Panc1 (cell line): ENCODE measurements at regions not wholly inside any gene's neighbourhood (a gene's known extent, or its start where the extent isn't known, plus 50 kb on each side); places are given as distances from the start of the nearest gene placed in this dataset.

ENCODE experiments used
- ATAC-seq: fragments of 200-7000 bp; cut with Tn5 transposase; 2 replicates; pipeline ENCODE4 v1.9.1; 2020; ENCODE audit warnings: mild to moderate bottlenecking, moderate library complexity
- BruUV-seq: library from RNA; stranded (reverse); fragments of 400-500 nt; replicated peaks from 2 replicates; lab custom pipeline; 2021; lab: Mats Ljungman, UMichigan
- CTCF ChIA-PET: fragments of 300-600 bp; sonication (Branson Sonifier 250); formaldehyde crosslinking; loops from one replicate; lab custom pipeline; 2022; ENCODE audit warnings: antibody characterized with exemption; lab: Charles Lee
- POLR2A ChIA-PET: fragments of 300-600 bp; sonication (Branson Sonifier 250); formaldehyde crosslinking; loops from one replicate; lab custom pipeline; 2022; ENCODE audit warnings: antibody characterized with exemption; lab: Charles Lee
- DNase-seq: peaks from one replicate; pipeline ENCODE4 v3.0.0-alpha.2; 2010; ENCODE audit warnings: low read depth, low spot score
- H3K27ac ChIP-seq: 2 replicates; pipeline ENCODE4 v1.5.1; 2011; ENCODE audit warnings: mild to moderate bottlenecking, low read length, inconsistent platforms
- H3K27me3 ChIP-seq: fragments of 200-500 bp; sonication (Bioruptor generic); 2 replicates; pipeline ENCODE4 v1.6.0; 2014; ENCODE audit warnings: low read length, inconsistent platforms; ENCODE audit not compliant: control insufficient read depth, insufficient read depth
- H3K36me3 ChIP-seq: fragments of 200-500 bp; sonication (Bioruptor generic); 2 replicates; pipeline ENCODE4 v1.5.1; 2014; ENCODE audit warnings: inconsistent platforms, mild to moderate bottlenecking, low read length, moderate library complexity; ENCODE audit not compliant: control insufficient read depth, insufficient read depth
- H3K4me1 ChIP-seq: 2 replicates; pipeline ENCODE4 v1.5.1; 2011; ENCODE audit warnings: inconsistent platforms, mild to moderate bottlenecking, low read length, moderate library complexity; ENCODE audit not compliant: control insufficient read depth, insufficient read depth
- H3K4me3 ChIP-seq, 2 experiments: 2 replicates each; pipeline ENCODE4 v1.5.1; 2011 to 2012; ENCODE audit warnings: low read depth in 2 of 2, low read length in 2 of 2, mild to moderate bottlenecking in 2 of 2, inconsistent platforms in 1 of 2, moderate library complexity in 1 of 2
- H3K9me3 ChIP-seq: fragments of 200-500 bp; sonication (Bioruptor generic); 2 replicates; pipeline ENCODE4 v1.5.1; 2014; ENCODE audit warnings: low read depth, mild to moderate bottlenecking, inconsistent platforms, low read length, moderate library complexity; ENCODE audit not compliant: control insufficient read depth, insufficient read depth
- CTCF ChIP-seq: fragments of 450-650 bp; IDR thresholded peaks from 2 replicates; pipeline ENCODE4 v1.5.1; 2017; ENCODE audit warnings: mild to moderate bottlenecking
- POLR2AphosphoS5 ChIP-seq: IDR thresholded peaks from 2 replicates; pipeline ENCODE4 v1.6.1; 2012; ENCODE audit warnings: mild to moderate bottlenecking, low read depth, low read length, moderate library complexity
- REST ChIP-seq, 2 experiments: IDR thresholded peaks; 2 replicates each; pipeline ENCODE4 v1.6.1; 2011 to 2012; ENCODE audit warnings: low read depth in 2 of 2, control low read depth in 1 of 2, low read length in 1 of 2, mild to moderate bottlenecking in 1 of 2, moderate library complexity in 1 of 2; ENCODE audit not compliant: insufficient read depth in 1 of 2
- SIN3A ChIP-seq: IDR thresholded peaks from 2 replicates; pipeline ENCODE4 v1.6.1; 2012; ENCODE audit warnings: low read depth, mild to moderate bottlenecking, low read length, moderate library complexity, borderline replicate concordance; ENCODE audit not compliant: insufficient read depth
- TCF7L2 ChIP-seq: IDR thresholded peaks from 2 replicates; pipeline ENCODE4 v1.6.1; 2011; ENCODE audit warnings: mild to moderate bottlenecking, low read depth, low read length, inconsistent platforms
- in situ Hi-C: cut with HindIII; loops from 2 replicates; pipeline ENCODE4 v1.10.0; 2016; ENCODE audit warnings: low sequenced_read_pairs, low pct_unique_long_range_greater_than_20kb
- intact Hi-C: fragments of 100-400 bp; cut with micrococcal nuclease; formaldehyde crosslinking; loops from one replicate; pipeline ENCODE4 v1.10.0; 2022; ENCODE audit not compliant: unreplicated experiment

GRCh38 chr7:69450456-69450855, 147.8 kb upstream of the AUTS2 start:
- no TSS peak for BruUV-seq
- no peaks in the 10 kb centered on the region for H3K4me1 ChIP-seq
- no peak for TF ChIP-seq REST (IDR thresholded peaks at IDR 0.05; ENCODE audit: insufficient read depth in 1 of 2, low read depth in 2 of 2, low read length in 1 of 2)
- no peak for TF ChIP-seq SIN3A
- no peak for TF ChIP-seq TCF7L2
- TF ChIP-seq CTCF, result no peak
- no peak for TF ChIP-seq POLR2AphosphoS5

GRCh38 chr7:69451715-69452114, 146.6 kb upstream of the AUTS2 start:
- intact Hi-C loops, result no loop called here
- CTCF ChIA-PET, result no interaction called here

More at GRCh38 chr7:69450456-69450855, 147.8 kb upstream of the AUTS2 start:
- intact Hi-C loops, result no loop called here
- ChIA-PET CTCF (no interaction called here), POLR2A (no interaction called here)
- in situ Hi-C loops, result no loop called here
- H3K4me3 ChIP-seq, result no peak overlapping the region
- DNase-seq (no peak), ATAC-seq (no peak)
- H3K36me3 ChIP-seq, result no peaks in the 10 kb centered on the region
- no peaks in the 10 kb centered on the region for H3K27me3 ChIP-seq
- no peak overlapping the region for H3K27ac ChIP-seq
- no peaks in the 10 kb centered on the region for H3K9me3 ChIP-seq

More at GRCh38 chr7:69451715-69452114, 146.6 kb upstream of the AUTS2 start:
- DNase-seq (no peak), ATAC-seq (no peak)
- Histone ChIP-seq H3K27me3 (no peaks in the 10 kb centered on the region), H3K36me3 (no peaks in the 10 kb centered on the region), H3K27ac (no peak overlapping the region), H3K4me1 (no peaks in the 10 kb centered on the region), H3K4me3 (no peak overlapping the region), H3K9me3 (no peaks in the 10 kb centered on the region)
- no TSS peak for BruUV-seq
- POLR2A ChIA-PET, result no interaction called here
- in situ Hi-C loops, result no loop called here
- TF ChIP-seq CTCF (no peak), POLR2AphosphoS5 (no peak), TCF7L2 (no peak), REST (IDR thresholded peaks at IDR 0.05; ENCODE audit: insufficient read depth in 1 of 2, low read depth in 2 of 2, low read length in 1 of 2) (no peak), SIN3A (no peak)
